GM20431 (cell line): ENCODE measurements at regions not wholly inside any gene's neighbourhood (a gene's known extent, or its start where the extent isn't known, plus 50 kb on each side); places are given as distances from the start of the nearest gene placed in this dataset.
"Not testable (repeated sequence)": the region's sequence is repeated elsewhere in the genome, so short reads cannot be mapped to it uniquely, and the experiment has no call there.

Source experiments
- in situ Hi-C: fragments of 300-500 bp; cut with MseI, MboI; formaldehyde crosslinking; loops from one replicate; pipeline ENCODE4 v1.15.0; 2020; ENCODE audit warnings: low sequenced_read_pairs; ENCODE audit not compliant: unreplicated experiment

- in situ Hi-C loops = not testable (repeated sequence)
These were observed 510.8 kb downstream of the TTLL7 start for GRCh38 chr1:83488105-83488504.

GRCh38 chr1:83487460-83487859 lies 511.5 kb downstream of the TTLL7 start:
- in situ Hi-C loops = not testable (repeated sequence)

GRCh38 chr1:83485314-83486019 lies 513.5 kb downstream of the TTLL7 start:
- in situ Hi-C loops = not testable (repeated sequence)

GRCh38 chr1:83481284-83481683 lies 517.6 kb downstream of the TTLL7 start:
- in situ Hi-C loops = not testable (repeated sequence)

GRCh38 chr1:83479591-83480239 lies 519.2 kb downstream of the TTLL7 start:
- in situ Hi-C loops = not testable (repeated sequence)

- in situ Hi-C loops = not testable (repeated sequence)
These were observed 520.8 kb downstream of the TTLL7 start for GRCh38 chr1:83478127-83478526.

GRCh38 chr1:83476518-83476917 lies 522.4 kb downstream of the TTLL7 start:
- in situ Hi-C loops = not testable (repeated sequence)

- in situ Hi-C loops = not testable (repeated sequence)
These were observed 524.0 kb downstream of the TTLL7 start for GRCh38 chr1:83474946-83475345.

- in situ Hi-C loops = not testable (repeated sequence)
These were observed 524.9 kb downstream of the TTLL7 start for GRCh38 chr1:83473986-83474385.

- in situ Hi-C loops = not testable (repeated sequence)
These were observed 526.9 kb downstream of the TTLL7 start for GRCh38 chr1:83472066-83472465.

- in situ Hi-C loops = not testable (repeated sequence)
These were observed 527.7 kb downstream of the TTLL7 start for GRCh38 chr1:83471272-83471671.

GRCh38 chr1:83468336-83468735 lies 530.6 kb downstream of the TTLL7 start:
- in situ Hi-C loops = not testable (repeated sequence)

- in situ Hi-C loops = not testable (repeated sequence)
These were observed 541.1 kb downstream of the TTLL7 start for GRCh38 chr1:83457735-83458248.

GRCh38 chr1:83457281-83457680 lies 541.7 kb downstream of the TTLL7 start:
- in situ Hi-C loops = not testable (repeated sequence)

GRCh38 chr1:83455753-83456152 lies 543.2 kb downstream of the TTLL7 start:
- in situ Hi-C loops = not testable (repeated sequence)

GRCh38 chr1:83445873-83446272 lies 553.1 kb downstream of the TTLL7 start:
- in situ Hi-C loops = not testable (repeated sequence)

- in situ Hi-C loops = not testable (repeated sequence)
These were observed 556.5 kb downstream of the TTLL7 start for GRCh38 chr1:83442412-83442811.

- in situ Hi-C loops = not testable (repeated sequence)
These were observed 558.3 kb downstream of the TTLL7 start for GRCh38 chr1:83440586-83440985.

- in situ Hi-C loops = not testable (repeated sequence)
These were observed 558.9 kb downstream of the TTLL7 start for GRCh38 chr1:83440021-83440420.

- in situ Hi-C loops = not testable (repeated sequence)
These were observed 560.6 kb downstream of the TTLL7 start for GRCh38 chr1:83438316-83438715.

- in situ Hi-C loops = not testable (repeated sequence)
These were observed 563.6 kb downstream of the TTLL7 start for GRCh38 chr1:83435336-83435735.
